Calu3 (cell line): ENCODE measurements at regions not wholly inside any gene's neighbourhood (a gene's known extent, or its start where the extent isn't known, plus 50 kb on each side); places are given as distances from the start of the nearest gene placed in this dataset.

Source experiments
- BruUV-seq: library from RNA; stranded (reverse); fragments of 400-500 nt; replicated peaks from 2 replicates; lab custom pipeline; 2021; lab: Mats Ljungman, UMichigan
- CTCF ChIA-PET: fragments of 300-600 bp; sonication (Branson Sonifier 250); formaldehyde crosslinking; loops from one replicate; lab custom pipeline; 2022; ENCODE audit warnings: antibody characterized with exemption; lab: Charles Lee
- DNase-seq: peaks from one replicate; pipeline ENCODE4 v3.0.0; 2022
- H3K27ac Mint-ChIP-seq: one replicate; pipeline ENCODE4 v1.8.0; 2022; ENCODE audit warnings: mixed read lengths; ENCODE audit not compliant: unreplicated experiment
- H3K27me3 Mint-ChIP-seq: one replicate; pipeline ENCODE4 v1.8.0; 2022; ENCODE audit warnings: mixed read lengths; ENCODE audit not compliant: unreplicated experiment
- H3K36me3 Mint-ChIP-seq: one replicate; pipeline ENCODE4 v1.8.0; 2022; ENCODE audit warnings: mild to moderate bottlenecking, moderate library complexity, mixed read lengths; ENCODE audit not compliant: insufficient read depth, unreplicated experiment
- H3K4me1 Mint-ChIP-seq: one replicate; pipeline ENCODE4 v1.8.0; 2022; ENCODE audit warnings: mild to moderate bottlenecking, low read depth, mixed read lengths; ENCODE audit not compliant: unreplicated experiment
- H3K4me3 Mint-ChIP-seq: one replicate; pipeline ENCODE4 v1.8.0; 2022; ENCODE audit warnings: mild to moderate bottlenecking, low read depth, moderate library complexity, mixed read lengths; ENCODE audit not compliant: unreplicated experiment
- H3K9me3 Mint-ChIP-seq: one replicate; pipeline ENCODE4 v1.8.0; 2022; ENCODE audit warnings: low read depth, mixed read lengths; ENCODE audit not compliant: unreplicated experiment
- CTCF ChIP-seq: fragments of 200-600 bp; IDR thresholded peaks from one replicate; pipeline ENCODE4 v1.8.0; 2022; ENCODE audit warnings: antibody characterized with exemption; ENCODE audit not compliant: unreplicated experiment
- intact Hi-C: fragments of 100-400 bp; cut with micrococcal nuclease; formaldehyde crosslinking; loops from one replicate; pipeline ENCODE4 v1.10.0; 2022; ENCODE audit not compliant: unreplicated experiment

- Mint-ChIP-seq H3K9me3 (peaks cover 3% of the 10 kb centered on the region), H3K4me3 (no peak overlapping the region), H3K27me3 (no peaks in the 10 kb centered on the region), H3K4me1 (peaks cover 8% of the 10 kb centered on the region), H3K36me3 (no peaks in the 10 kb centered on the region), H3K27ac (no peak overlapping the region)
- no peak for DNase-seq
- TF ChIP-seq CTCF = no peak
- CTCF ChIA-PET = interaction anchor here (0.5 to 0.7 kb wide), 3 partner anchors 20 to 130 kb away, joined by 3 to 11 read pairs (median 4); no protein-coding TSS in a partner anchor
- BruUV-seq = no TSS peak
- intact Hi-C loops = no loop called here
Observed at GRCh38 chr3:148229107-148229506, 468.6 kb upstream of the AGTR1 start.

- no TSS peak for BruUV-seq
- Mint-ChIP-seq H3K4me3 (no peak overlapping the region), H3K36me3 (no peaks in the 10 kb centered on the region), H3K27ac (no peak overlapping the region), H3K27me3 (no peaks in the 10 kb centered on the region), H3K9me3 (peaks cover 3% of the 10 kb centered on the region), H3K4me1 (peaks cover 8% of the 10 kb centered on the region)
- no peak for TF ChIP-seq CTCF
- intact Hi-C loops = no loop called here
- DNase-seq = no peak
- CTCF ChIA-PET = interaction anchor here (0.6 kb wide), 1 partner anchor 312 kb away, joined by 4 read pairs; no protein-coding TSS in a partner anchor
Observed at GRCh38 chr3:148230473-148230872, 467.2 kb upstream of the AGTR1 start.

- CTCF ChIA-PET = no interaction called here
- H3K27ac Mint-ChIP-seq = no peak overlapping the region
- BruUV-seq = no TSS peak
- no peak for TF ChIP-seq CTCF
- no peak for DNase-seq
- intact Hi-C loops = no loop called here
- peaks cover 8% of the 10 kb centered on the region for H3K4me1 Mint-ChIP-seq
- H3K9me3 Mint-ChIP-seq = peaks cover 3% of the 10 kb centered on the region
- no peak overlapping the region for H3K4me3 Mint-ChIP-seq
- no peaks in the 10 kb centered on the region for H3K36me3 Mint-ChIP-seq
- H3K27me3 Mint-ChIP-seq = no peaks in the 10 kb centered on the region
Observed at GRCh38 chr3:148232389-148232788, 465.3 kb upstream of the AGTR1 start.

- CTCF ChIA-PET = no interaction called here
- intact Hi-C loops = no loop called here
- no peak overlapping the region for H3K27ac Mint-ChIP-seq
Observed at GRCh38 chr3:148233403-148233802, 464.3 kb upstream of the AGTR1 start.

More at GRCh38 chr3:148233403-148233802, 464.3 kb upstream of the AGTR1 start:
- no TSS peak for BruUV-seq
- Mint-ChIP-seq H3K4me1 (peaks cover 8% of the 10 kb centered on the region), H3K4me3 (no peak overlapping the region), H3K9me3 (peaks cover 3% of the 10 kb centered on the region), H3K36me3 (no peaks in the 10 kb centered on the region), H3K27me3 (no peaks in the 10 kb centered on the region)
- TF ChIP-seq CTCF = no peak
- no peak for DNase-seq
